IMR-90 (cell line): ENCODE measurements at regions not wholly inside any gene's neighbourhood (a gene's known extent, or its start where the extent isn't known, plus 50 kb on each side); places are given as distances from the start of the nearest gene placed in this dataset.

Experiments
- ATAC-seq: fragments of 200-7000 bp; cut with Tn5 transposase; 2 replicates; pipeline ENCODE4 v1.9.1; 2020; ENCODE audit warnings: low read depth, mild to moderate bottlenecking, moderate library complexity
- BruUV-seq: library from RNA; stranded (reverse); fragments of 400-500 nt; replicated peaks from 2 replicates; lab custom pipeline; 2021; lab: Mats Ljungman, UMichigan
- CTCF ChIA-PET: fragments of 300-600 bp; formaldehyde crosslinking; extraction: SDS; loops from one replicate; lab custom pipeline; 2021; ENCODE audit warnings: antibody characterized with exemption; lab: Yijun Ruan, JAX
- POLR2A ChIA-PET: fragments of 300-600 bp; sonication (Branson Sonifier 250); formaldehyde crosslinking; loops from one replicate; lab custom pipeline; 2022; ENCODE audit warnings: antibody characterized with exemption; ENCODE audit not compliant: unreplicated experiment; lab: Charles Lee
- DNase-seq: peaks from one replicate; pipeline ENCODE4 v3.0.0; 2013
- H2AFZ ChIP-seq: replicated peaks from 2 replicates; pipeline ENCODE3; 2013; ENCODE audit warnings: low read length, mild to moderate bottlenecking; ENCODE audit not compliant: poor library complexity
- H2AK5ac ChIP-seq: 2 replicates; pipeline ENCODE4 v1.6.1; 2013; ENCODE audit warnings: low read depth, low read length, inconsistent platforms
- H2AK9ac ChIP-seq: replicated peaks from 2 replicates; pipeline ENCODE3; 2013; ENCODE audit warnings: mild to moderate bottlenecking, low read depth, low read length, moderate library complexity; ENCODE audit not compliant: poor library complexity
- H2BK120ac ChIP-seq: 2 replicates; pipeline ENCODE4 v1.6.1; 2013; ENCODE audit warnings: low read depth, low read length, inconsistent platforms
- H2BK15ac ChIP-seq: 3 replicates; pipeline ENCODE4 v1.6.1; 2013; ENCODE audit warnings: low read depth, low read length, inconsistent platforms
- H2BK20ac ChIP-seq: 2 replicates; pipeline ENCODE4 v1.6.1; 2013; ENCODE audit warnings: low read depth, mild to moderate bottlenecking, inconsistent platforms, low read length, moderate library complexity
- H2BK5ac ChIP-seq: 2 replicates; pipeline ENCODE4 v1.6.1; 2013; ENCODE audit warnings: mild to moderate bottlenecking, low read depth, low read length, inconsistent platforms; ENCODE audit not compliant: poor library complexity, severe bottlenecking
- H3K14ac ChIP-seq: replicated peaks from 2 replicates; pipeline ENCODE4 v1.6.1; 2013; ENCODE audit warnings: low read depth, low read length, inconsistent platforms
- H3K18ac ChIP-seq: 2 replicates; pipeline ENCODE4 v1.6.1; 2013; ENCODE audit warnings: low read depth, low read length, control low read depth
- H3K23ac ChIP-seq: 2 replicates; pipeline ENCODE4 v1.6.1; 2013; ENCODE audit warnings: low read depth, low read length, inconsistent platforms
- H3K27ac ChIP-seq: 2 replicates; pipeline ENCODE4 v1.5.1; 2013; ENCODE audit warnings: mild to moderate bottlenecking, control low read depth, low read length; ENCODE audit not compliant: insufficient read depth
- H3K27me3 ChIP-seq: 2 replicates; pipeline ENCODE4 v1.6.1; 2013; ENCODE audit warnings: low read length; ENCODE audit not compliant: control insufficient read depth, insufficient read depth
- H3K36me3 ChIP-seq: 2 replicates; pipeline ENCODE4 v1.6.1; 2013; ENCODE audit warnings: low read length, mixed read lengths; ENCODE audit not compliant: control insufficient read depth, insufficient read depth
- H3K4ac ChIP-seq: 2 replicates; pipeline ENCODE4 v1.6.1; 2013; ENCODE audit warnings: low read depth, low read length, inconsistent platforms
- H3K4me1 ChIP-seq: 2 replicates; pipeline ENCODE4 v1.6.1; 2013; ENCODE audit warnings: low read length, mixed read lengths; ENCODE audit not compliant: control insufficient read depth, insufficient read depth
- H3K4me2 ChIP-seq: 2 replicates; pipeline ENCODE4 v1.6.1; 2013; ENCODE audit warnings: low read depth, mild to moderate bottlenecking, control low read depth, low read length, moderate library complexity
- H3K4me3 ChIP-seq: 2 replicates; pipeline ENCODE4 v1.5.1; 2013; ENCODE audit warnings: low read depth, mild to moderate bottlenecking, control low read depth, low read length, moderate library complexity; ENCODE audit not compliant: insufficient read depth
- H3K56ac ChIP-seq: 2 replicates; pipeline ENCODE4 v1.6.1; 2013; ENCODE audit warnings: low read length, inconsistent platforms; ENCODE audit not compliant: insufficient read depth; ENCODE audit errors: extremely low read depth
- H3K79me1 ChIP-seq, 2 experiments: 2 replicates each; pipeline ENCODE4 v1.6.1; 2013; ENCODE audit warnings: low read length in 2 of 2, inconsistent platforms in 1 of 2, low read depth in 1 of 2
- H3K9ac ChIP-seq: 2 replicates; pipeline ENCODE4 v1.6.1; 2013; ENCODE audit warnings: low read depth, low read length, control low read depth
- H3K9me1 ChIP-seq: 2 replicates; pipeline ENCODE4 v1.6.1; 2013; ENCODE audit warnings: low read length, inconsistent platforms; ENCODE audit not compliant: insufficient read depth
- H3K9me3 ChIP-seq: 2 replicates; pipeline ENCODE4 v1.6.1; 2013; ENCODE audit warnings: low read length; ENCODE audit not compliant: control insufficient read depth, insufficient read depth
- H4K20me1 ChIP-seq: 2 replicates; pipeline ENCODE4 v1.6.1; 2013; ENCODE audit warnings: low read length, inconsistent platforms; ENCODE audit not compliant: insufficient read depth
- H4K5ac ChIP-seq: 2 replicates; pipeline ENCODE4 v1.6.1; 2013; ENCODE audit warnings: mild to moderate bottlenecking, low read depth, low read length, control low read depth
- H4K8ac ChIP-seq, 2 experiments: 2 replicates each; pipeline ENCODE4 v1.6.1; 2013; ENCODE audit warnings: low read depth in 2 of 2, low read length in 2 of 2, control low read depth in 1 of 2, inconsistent platforms in 1 of 2
- H4K91ac ChIP-seq: 2 replicates; pipeline ENCODE4 v1.6.1; 2013; ENCODE audit warnings: low read depth, low read length, inconsistent platforms; ENCODE audit not compliant: insufficient read depth
- BHLHE40 ChIP-seq: fragments of 150-350 bp; IDR thresholded peaks from 2 replicates; pipeline ENCODE4 v1.6.1; 2016; ENCODE audit warnings: mild to moderate bottlenecking, low read depth, low read length
- CHD1 ChIP-seq: IDR thresholded peaks from 2 replicates; pipeline ENCODE4 v1.6.1; 2012; ENCODE audit warnings: low read depth, low read length, improper control_type of control experiment
- FOS ChIP-seq: fragments of 150-350 bp; IDR thresholded peaks from 2 replicates; pipeline ENCODE4 v1.6.1; 2016; ENCODE audit warnings: low read depth, low read length
- MAFK ChIP-seq: IDR thresholded peaks from 2 replicates; pipeline ENCODE4 v1.6.1; 2012; ENCODE audit warnings: low read depth, low read length, improper control_type of control experiment
- MAZ ChIP-seq: IDR thresholded peaks from 2 replicates; pipeline ENCODE4 v1.6.1; 2012; ENCODE audit warnings: low read depth, mild to moderate bottlenecking, low read length, improper control_type of control experiment, moderate library complexity, borderline replicate concordance
- MXI1 ChIP-seq: IDR thresholded peaks from 2 replicates; pipeline ENCODE4 v1.6.1; 2012; ENCODE audit warnings: low read depth, mild to moderate bottlenecking, low read length, moderate library complexity, borderline replicate concordance
- NFE2L2 ChIP-seq: fragments of 150-350 bp; IDR thresholded peaks from 2 replicates; pipeline ENCODE4 v1.6.1; 2016; ENCODE audit warnings: low read depth, mild to moderate bottlenecking, low read length
- RAD21 ChIP-seq: IDR thresholded peaks from 2 replicates; pipeline ENCODE4 v1.6.1; 2012; ENCODE audit warnings: low read length, improper control_type of control experiment
- RCOR1 ChIP-seq: IDR thresholded peaks from 2 replicates; pipeline ENCODE4 v1.6.1; 2012; ENCODE audit warnings: mild to moderate bottlenecking, low read length, improper control_type of control experiment; ENCODE audit not compliant: insufficient replicate concordance
- RFX5 ChIP-seq: IDR thresholded peaks from 2 replicates; pipeline ENCODE4 v1.8.0; 2012; ENCODE audit warnings: low read depth, mild to moderate bottlenecking, low read length, moderate library complexity
- SMC3 ChIP-seq: fragments of 150-350 bp; IDR thresholded peaks from 2 replicates; pipeline ENCODE4 v1.6.1; 2016; ENCODE audit warnings: low read depth, mild to moderate bottlenecking, antibody characterized with exemption, low read length, moderate library complexity
- WGBS, 2 experiments: methylation state at CpG; one replicate each; pipeline versions ENCODE4 v1.1.5 to v1.1.7; 2013; ENCODE audit warnings: missing lambda C conversion rate in 2 of 2; ENCODE audit not compliant: insufficient read length in 1 of 2; ENCODE audit errors: extremely low coverage in 2 of 2; 5-methylcytosine and 5-hydroxymethylcytosine counted together
- dilution Hi-C: fragments of 300-500 bp; cut with HindIII; formaldehyde crosslinking; loops from one replicate; pipeline ENCODE4 v1.14.3; 2018; ENCODE audit warnings: low sequenced_read_pairs; ENCODE audit not compliant: unreplicated experiment
- in situ Hi-C: fragments of 300-500 bp; cut with MboI; formaldehyde crosslinking; loops from 3 replicates; pipeline ENCODE4 v1.14.3; 2019; ENCODE audit warnings: low sequenced_read_pairs, inconsistent platforms, mixed read lengths
- intact Hi-C: fragments of 100-400 bp; cut with micrococcal nuclease; formaldehyde crosslinking; loops from 2 replicates; pipeline ENCODE4 v1.10.0; 2022
- TF ChIP-seq, protein P1 (sequence below): conservative IDR thresholded peaks from 2 replicates; pipeline ENCODE4 v1.5.1; 2012; ENCODE audit warnings: mild to moderate bottlenecking, low read depth, low read length, improper control_type of control experiment
- TF ChIP-seq, protein P2 (sequence below): fragments of 150-350 bp; IDR thresholded peaks from 2 replicates; pipeline ENCODE4 v1.6.1; 2016; ENCODE audit warnings: low read depth, mild to moderate bottlenecking, low read length, moderate library complexity, borderline replicate concordance

DNA sequence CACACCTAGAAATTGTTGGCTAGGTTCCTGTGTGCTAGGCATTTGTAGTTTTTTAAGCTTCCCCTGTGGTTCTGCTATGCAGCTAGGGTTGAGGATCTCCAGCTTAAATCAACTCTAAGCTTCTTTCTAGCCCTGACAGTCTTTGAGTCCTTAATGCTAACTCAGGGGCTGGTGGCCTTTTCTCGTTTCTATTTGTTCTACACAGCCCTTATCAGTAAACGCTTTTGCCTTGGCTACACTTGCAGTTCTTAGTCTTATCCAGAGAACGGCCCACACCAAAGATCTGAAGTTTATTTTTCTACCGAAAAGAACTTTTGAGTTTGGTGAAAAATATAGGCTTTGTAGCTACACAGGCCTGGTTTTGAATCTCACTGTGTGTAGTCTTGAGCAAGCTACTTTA is 212.0 kb downstream of the DHX15 start:
- no peaks in the 10 kb centered on the region for H4K20me1 ChIP-seq
- H2AFZ ChIP-seq = no peak overlapping the region
- no peaks in the 10 kb centered on the region for H3K36me3 ChIP-seq
- in situ Hi-C loops (no loop called here), dilution Hi-C loops (no loop called here), intact Hi-C loops (no loop called here)
- no peak overlapping the region for H3K4me3 ChIP-seq
- H3K4ac ChIP-seq = no peak overlapping the region
- H3K9me1 ChIP-seq = no peaks in the 10 kb centered on the region
- no peaks in the 10 kb centered on the region for H3K9me3 ChIP-seq
- H3K14ac ChIP-seq = no peak overlapping the region
- no peak overlapping the region for H3K23ac ChIP-seq
- H3K27me3 ChIP-seq = 0 out of 2 replicates have a peak, but pooled peaks cover 1% of the 10 kb centered on the region
- H2BK5ac ChIP-seq = no peak overlapping the region
- TF ChIP-seq MXI1 = no peak
- TF ChIP-seq SMC3 = no peak
- TF ChIP-seq FOS = no peak
- TF ChIP-seq RCOR1 = no peak
- no peak for TF ChIP-seq BHLHE40
- TF ChIP-seq, protein P1, sequence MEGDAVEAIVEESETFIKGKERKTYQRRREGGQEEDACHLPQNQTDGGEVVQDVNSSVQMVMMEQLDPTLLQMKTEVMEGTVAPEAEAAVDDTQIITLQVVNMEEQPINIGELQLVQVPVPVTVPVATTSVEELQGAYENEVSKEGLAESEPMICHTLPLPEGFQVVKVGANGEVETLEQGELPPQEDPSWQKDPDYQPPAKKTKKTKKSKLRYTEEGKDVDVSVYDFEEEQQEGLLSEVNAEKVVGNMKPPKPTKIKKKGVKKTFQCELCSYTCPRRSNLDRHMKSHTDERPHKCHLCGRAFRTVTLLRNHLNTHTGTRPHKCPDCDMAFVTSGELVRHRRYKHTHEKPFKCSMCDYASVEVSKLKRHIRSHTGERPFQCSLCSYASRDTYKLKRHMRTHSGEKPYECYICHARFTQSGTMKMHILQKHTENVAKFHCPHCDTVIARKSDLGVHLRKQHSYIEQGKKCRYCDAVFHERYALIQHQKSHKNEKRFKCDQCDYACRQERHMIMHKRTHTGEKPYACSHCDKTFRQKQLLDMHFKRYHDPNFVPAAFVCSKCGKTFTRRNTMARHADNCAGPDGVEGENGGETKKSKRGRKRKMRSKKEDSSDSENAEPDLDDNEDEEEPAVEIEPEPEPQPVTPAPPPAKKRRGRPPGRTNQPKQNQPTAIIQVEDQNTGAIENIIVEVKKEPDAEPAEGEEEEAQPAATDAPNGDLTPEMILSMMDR = no peak
- no peak for TF ChIP-seq NFE2L2
- TF ChIP-seq RFX5 = no peak
- no peak for TF ChIP-seq RAD21
- TF ChIP-seq MAFK = no peak
- TF ChIP-seq, protein P2, sequence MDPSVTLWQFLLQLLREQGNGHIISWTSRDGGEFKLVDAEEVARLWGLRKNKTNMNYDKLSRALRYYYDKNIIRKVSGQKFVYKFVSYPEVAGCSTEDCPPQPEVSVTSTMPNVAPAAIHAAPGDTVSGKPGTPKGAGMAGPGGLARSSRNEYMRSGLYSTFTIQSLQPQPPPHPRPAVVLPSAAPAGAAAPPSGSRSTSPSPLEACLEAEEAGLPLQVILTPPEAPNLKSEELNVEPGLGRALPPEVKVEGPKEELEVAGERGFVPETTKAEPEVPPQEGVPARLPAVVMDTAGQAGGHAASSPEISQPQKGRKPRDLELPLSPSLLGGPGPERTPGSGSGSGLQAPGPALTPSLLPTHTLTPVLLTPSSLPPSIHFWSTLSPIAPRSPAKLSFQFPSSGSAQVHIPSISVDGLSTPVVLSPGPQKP = no peak
- no peak for TF ChIP-seq CHD1
- TF ChIP-seq MAZ = no peak
- H3K4me1 ChIP-seq = no peaks in the 10 kb centered on the region
- H4K8ac ChIP-seq = no peak overlapping the region
- H4K5ac ChIP-seq = no peak overlapping the region
- no peak overlapping the region for H3K18ac ChIP-seq
- H3K27ac ChIP-seq = no peak overlapping the region
- H3K56ac ChIP-seq = no peak overlapping the region
- H2AK9ac ChIP-seq = no peak overlapping the region
- DNase-seq (no peak), ATAC-seq (no peak)
- no peaks in the 10 kb centered on the region for H3K79me1 ChIP-seq
- no peak overlapping the region for H2AK5ac ChIP-seq
- no peak overlapping the region for H4K91ac ChIP-seq
- ChIA-PET POLR2A (no interaction called here), CTCF (interaction anchor here (0.6 kb wide), 1 partner anchor 38 kb away, joined by 7 read pairs; no protein-coding TSS in a partner anchor)
- no peak overlapping the region for H2BK20ac ChIP-seq
- no peak overlapping the region for H2BK15ac ChIP-seq
- H3K4me2 ChIP-seq = no peak overlapping the region
- no peak overlapping the region for H2BK120ac ChIP-seq
- no CpG with 5 or more reads among the region's 4 CpGs for WGBS, 2 experiments
- no TSS peak for BruUV-seq
- no peak overlapping the region for H3K9ac ChIP-seq
